ENCODE measurements at regions not wholly inside any gene's neighbourhood (a gene's known extent, or its start where the extent isn't known, plus 50 kb on each side); places are given as distances from the start of the nearest gene placed in this dataset.

- TF ChIP-seq EZH2 (IDR thresholded peaks at IDR 0.05; ENCODE audit: low read length, missing control alignments) = no peak
- no peak for TF ChIP-seq CTCF (conservative IDR thresholded peaks at IDR 0.05 in 1 of 2, IDR thresholded peaks at IDR 0.05 in 1 of 2; ENCODE audit: low read depth in 1 of 2, low read length in 2 of 2)
- Histone ChIP-seq H2AFZ (ENCODE audit: low read length) (no peak overlapping the region), H3K27ac (ENCODE audit: insufficient read depth, low read length) (no peak overlapping the region), H3K9ac (ENCODE audit: insufficient read depth, low read length) (no peak overlapping the region), H3K79me2 (ENCODE audit: control insufficient read depth, insufficient read depth, low read length) (no peaks in the 10 kb centered on the region), H3K4me2 (ENCODE audit: extremely low read depth, insufficient read depth, low read length) (no peak overlapping the region), H4K20me1 (ENCODE audit: control insufficient read depth, extremely low read depth, insufficient read depth, low read length) (no peaks in the 10 kb centered on the region), H3K27me3 (ENCODE audit: control insufficient read depth, insufficient read depth, low read length) (no peaks in the 10 kb centered on the region), H3K36me3 (ENCODE audit: control insufficient read depth, insufficient read depth, low read length) (no peaks in the 10 kb centered on the region), H3K4me1 (ENCODE audit: control insufficient read depth, extremely low read depth, insufficient read depth, low read length) (no peaks in the 10 kb centered on the region), H3K9me3 (ENCODE audit: control insufficient read depth, insufficient read depth, low read depth, low read length) (no peaks in the 10 kb centered on the region), H3K4me3 (replicated peaks in 1 of 4; ENCODE audit: control extremely low read depth in 1 of 4, insufficient read depth in 1 of 4, low read depth in 3 of 4, low read length in 4 of 4) (no peak overlapping the region)
- no peak for DNase-seq (ENCODE audit: low read depth in 2 of 2)
Observed at GRCh38 chr2:155298001-155298400, 599.5 kb downstream of the KCNJ3 start.

- no peaks in the 10 kb centered on the region for H3K79me2 ChIP-seq (ENCODE audit: control insufficient read depth, insufficient read depth, low read length)
- no peak overlapping the region for H3K27ac ChIP-seq (ENCODE audit: insufficient read depth, low read length)
- no peak overlapping the region for H3K9ac ChIP-seq (ENCODE audit: insufficient read depth, low read length)
- no peak overlapping the region for H3K4me2 ChIP-seq (ENCODE audit: extremely low read depth, insufficient read depth, low read length)
- H3K36me3 ChIP-seq (ENCODE audit: control insufficient read depth, insufficient read depth, low read length) = no peaks in the 10 kb centered on the region
- no peak overlapping the region for H3K4me3 ChIP-seq (replicated peaks in 1 of 4; ENCODE audit: control extremely low read depth in 1 of 4, insufficient read depth in 1 of 4, low read depth in 3 of 4, low read length in 4 of 4)
- H4K20me1 ChIP-seq (ENCODE audit: control insufficient read depth, extremely low read depth, insufficient read depth, low read length) = no peaks in the 10 kb centered on the region
- H3K4me1 ChIP-seq (ENCODE audit: control insufficient read depth, extremely low read depth, insufficient read depth, low read length) = no peaks in the 10 kb centered on the region
- no peaks in the 10 kb centered on the region for H3K9me3 ChIP-seq (ENCODE audit: control insufficient read depth, insufficient read depth, low read depth, low read length)
- no peak overlapping the region for H2AFZ ChIP-seq (ENCODE audit: low read length)
- H3K27me3 ChIP-seq (ENCODE audit: control insufficient read depth, insufficient read depth, low read length) = no peaks in the 10 kb centered on the region
- TF ChIP-seq CTCF (conservative IDR thresholded peaks at IDR 0.05 in 1 of 2, IDR thresholded peaks at IDR 0.05 in 1 of 2; ENCODE audit: low read depth in 1 of 2, low read length in 2 of 2) (no peak), EZH2 (IDR thresholded peaks at IDR 0.05; ENCODE audit: low read length, missing control alignments) (no peak)
- no peak for DNase-seq (ENCODE audit: low read depth in 2 of 2)
Observed at GRCh38 chr2:155294358-155294757, 595.9 kb downstream of the KCNJ3 start.

DNA sequence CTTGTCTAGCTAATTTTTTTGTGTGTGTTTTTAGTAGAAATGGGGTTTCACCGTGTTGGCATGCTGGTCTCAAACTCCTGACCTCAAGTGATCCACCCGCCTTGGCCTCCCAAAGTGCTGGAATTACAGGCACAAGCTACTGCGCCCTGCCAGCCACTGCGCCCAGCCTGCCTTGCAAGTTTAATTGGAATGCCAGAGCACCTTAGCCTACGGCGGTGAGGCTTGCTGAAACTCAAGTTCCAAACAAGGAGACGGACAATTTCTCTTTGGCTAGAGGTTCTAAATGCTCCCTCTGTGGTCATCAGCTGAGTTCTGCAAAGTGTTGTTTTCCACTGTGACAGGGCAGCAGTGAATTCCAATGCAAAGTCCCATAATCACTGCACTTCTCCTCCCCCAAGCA, 583.4 kb downstream of the KCNJ3 start:
- H3K4me2 ChIP-seq (ENCODE audit: extremely low read depth, insufficient read depth, low read length) = no peak overlapping the region
- no peak for TF ChIP-seq EZH2 (IDR thresholded peaks at IDR 0.05; ENCODE audit: low read length, missing control alignments)
- TF ChIP-seq CTCF (conservative IDR thresholded peaks at IDR 0.05 in 1 of 2, IDR thresholded peaks at IDR 0.05 in 1 of 2; ENCODE audit: low read depth in 1 of 2, low read length in 2 of 2) = no peak
- H3K79me2 ChIP-seq (ENCODE audit: control insufficient read depth, insufficient read depth, low read length) = no peaks in the 10 kb centered on the region
- no peak overlapping the region for H2AFZ ChIP-seq (ENCODE audit: low read length)
- H3K9ac ChIP-seq (ENCODE audit: insufficient read depth, low read length) = no peak overlapping the region
- no peak overlapping the region for H3K4me3 ChIP-seq (replicated peaks in 1 of 4; ENCODE audit: control extremely low read depth in 1 of 4, insufficient read depth in 1 of 4, low read depth in 3 of 4, low read length in 4 of 4)
- H3K27ac ChIP-seq (ENCODE audit: insufficient read depth, low read length) = no peak overlapping the region
- H3K36me3 ChIP-seq (ENCODE audit: control insufficient read depth, insufficient read depth, low read length) = no peaks in the 10 kb centered on the region
- H3K9me3 ChIP-seq (ENCODE audit: control insufficient read depth, insufficient read depth, low read depth, low read length) = no peaks in the 10 kb centered on the region
- no peaks in the 10 kb centered on the region for H4K20me1 ChIP-seq (ENCODE audit: control insufficient read depth, extremely low read depth, insufficient read depth, low read length)
- H3K4me1 ChIP-seq (ENCODE audit: control insufficient read depth, extremely low read depth, insufficient read depth, low read length) = no peaks in the 10 kb centered on the region
- H3K27me3 ChIP-seq (ENCODE audit: control insufficient read depth, insufficient read depth, low read length) = no peaks in the 10 kb centered on the region
- no peak for DNase-seq (ENCODE audit: low read depth in 2 of 2)

Data from fibroblast of lung (primary cell).